GM15510 (cell line): ENCODE measurements at regions not wholly inside any gene's neighbourhood (a gene's known extent, or its start where the extent isn't known, plus 50 kb on each side); places are given as distances from the start of the nearest gene placed in this dataset.

Experiments used
- POLR2A ChIP-seq: IDR thresholded peaks from 3 replicates; pipeline ENCODE4 v1.6.1; 2011; ENCODE audit warnings: borderline replicate concordance; ENCODE audit not compliant: insufficient read length; ENCODE audit errors: extremely low read depth

- TF ChIP-seq POLR2A: no peak
Observed at GRCh38 chr4:38386005-38386551, 277.9 kb upstream of the KLF3 start.

DNA sequence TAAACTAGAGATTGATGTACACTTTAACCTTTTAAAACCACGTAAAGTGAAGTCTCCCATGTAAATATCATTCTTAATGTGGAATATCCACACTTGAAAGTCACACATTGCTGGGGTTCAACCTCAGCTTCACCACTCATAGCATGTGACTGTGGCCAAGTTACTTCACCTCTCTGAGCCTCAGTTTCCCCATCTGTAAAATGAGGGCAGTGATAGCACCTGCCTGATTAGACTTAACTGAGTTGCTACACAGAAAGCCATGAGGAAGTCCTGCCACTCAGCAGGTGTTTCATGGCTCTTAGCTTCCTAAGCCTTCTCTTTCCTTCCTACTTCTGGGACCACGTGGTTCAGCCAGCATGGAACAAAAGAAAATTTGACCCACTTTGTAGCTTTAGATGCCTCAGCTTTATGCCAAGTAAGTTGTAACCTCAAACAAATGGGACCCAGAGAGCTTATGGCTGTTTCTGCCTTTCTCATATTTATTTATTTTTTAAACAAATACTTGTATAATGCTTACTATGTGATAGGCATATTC, 277.3 kb upstream of the KLF3 start:
- TF ChIP-seq POLR2A: no peak

- no peak for TF ChIP-seq POLR2A
Observed at GRCh38 chr4:38387348-38387747, 276.7 kb upstream of the KLF3 start.

DNA sequence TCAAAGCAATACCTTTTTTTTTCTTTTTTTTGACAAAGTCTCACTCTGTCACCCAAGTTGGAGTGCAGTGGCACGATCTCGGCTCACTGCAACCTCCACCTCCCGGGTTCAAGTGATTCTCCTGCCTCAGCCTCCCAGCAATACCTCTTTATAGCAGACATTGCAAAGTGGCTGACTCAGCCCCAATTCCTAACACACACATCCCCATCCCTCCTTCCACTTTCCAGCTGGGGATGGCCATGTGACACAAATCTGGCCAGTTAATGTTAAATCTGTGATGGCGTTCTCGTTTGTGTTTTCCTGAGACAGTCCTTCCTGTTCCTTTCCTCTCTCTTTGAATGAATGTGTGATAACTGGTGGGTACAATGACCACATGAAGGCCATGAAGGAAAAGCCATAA, 276.2 kb upstream of the KLF3 start:
- no peak for TF ChIP-seq POLR2A

- TF ChIP-seq POLR2A: no peak
Observed at GRCh38 chr4:38390969-38391545, 272.9 kb upstream of the KLF3 start.

- TF ChIP-seq POLR2A: no peak
Observed at GRCh38 chr4:38392223-38392855, 271.7 kb upstream of the KLF3 start.

DNA sequence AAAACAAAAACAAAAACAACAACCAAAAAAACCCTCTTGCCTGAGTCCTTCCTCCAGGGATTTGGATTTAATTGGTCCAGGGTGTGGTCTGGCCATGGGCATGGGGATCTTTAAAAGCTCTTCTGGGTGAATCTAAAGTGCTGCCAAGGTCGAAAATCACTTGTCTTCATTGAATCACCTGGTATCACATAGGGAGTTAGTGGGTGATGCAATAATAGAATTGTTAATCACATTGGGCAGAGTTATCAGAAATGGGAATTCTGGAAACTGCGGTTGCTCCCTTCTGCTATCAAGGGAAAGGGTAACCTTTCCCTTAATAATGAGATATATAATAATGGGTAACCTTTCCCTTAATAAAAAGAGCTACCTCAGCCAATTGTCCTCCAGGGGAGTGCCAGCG, 267.9 kb upstream of the KLF3 start:
- TF ChIP-seq POLR2A: no peak

DNA sequence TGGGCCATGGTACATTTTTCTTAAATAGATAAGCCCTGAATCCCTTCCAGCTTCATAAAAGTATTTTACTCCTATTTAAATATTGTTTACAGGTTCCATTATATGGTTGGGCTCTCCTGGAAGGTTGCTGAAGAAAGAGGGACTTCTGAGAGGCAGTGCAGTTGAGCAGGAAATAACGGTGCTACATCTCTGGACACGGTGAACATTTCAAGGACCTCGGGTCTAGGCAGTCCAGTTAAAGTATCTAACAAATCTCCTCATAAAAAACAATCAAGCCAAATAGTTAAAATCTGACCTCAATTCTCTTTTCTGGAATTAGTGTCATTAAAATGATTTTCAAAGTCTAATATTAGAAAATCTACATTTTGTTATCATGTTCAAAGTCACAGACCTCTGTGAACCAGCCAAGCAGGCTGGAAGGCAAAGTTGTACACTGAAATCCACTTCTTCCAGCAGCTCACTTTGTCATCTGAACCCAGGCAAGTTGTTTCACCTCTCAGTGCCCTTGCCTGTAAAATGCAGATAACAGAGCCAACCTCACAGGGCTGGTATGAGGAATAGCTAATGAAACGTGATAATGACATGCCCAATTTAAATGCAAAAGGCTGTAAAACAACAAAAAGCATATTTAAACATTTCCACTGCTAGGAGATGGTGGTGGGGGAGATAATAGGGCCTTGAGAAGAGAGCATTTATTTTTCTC, 267.0 kb upstream of the KLF3 start:
- TF ChIP-seq POLR2A: no peak

DNA sequence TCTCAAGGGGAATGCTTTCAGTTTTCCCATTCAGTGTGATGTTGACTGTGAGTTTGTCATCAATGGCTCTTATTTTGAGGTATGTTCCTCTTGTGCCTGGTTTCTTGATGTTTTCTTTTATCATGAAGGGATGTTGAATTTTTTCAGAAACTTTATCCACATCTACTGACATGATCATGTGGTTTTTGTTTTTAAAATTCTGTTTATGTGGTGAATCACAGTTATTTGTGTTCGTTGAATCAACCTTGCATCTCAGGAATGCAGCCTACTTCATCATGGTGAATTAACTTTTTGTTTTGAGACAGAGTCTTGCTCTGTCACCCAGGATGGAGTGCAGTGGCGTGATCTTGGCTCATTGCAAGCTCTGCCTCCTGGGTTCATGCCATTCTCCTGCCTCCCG, 263.1 kb upstream of the KLF3 start:
- no peak for TF ChIP-seq POLR2A

- no peak for TF ChIP-seq POLR2A
Observed at GRCh38 chr4:38406243-38406642, 257.8 kb upstream of the KLF3 start.

- TF ChIP-seq POLR2A: no peak
Observed at GRCh38 chr4:38409852-38410251, 254.1 kb upstream of the KLF3 start.

DNA sequence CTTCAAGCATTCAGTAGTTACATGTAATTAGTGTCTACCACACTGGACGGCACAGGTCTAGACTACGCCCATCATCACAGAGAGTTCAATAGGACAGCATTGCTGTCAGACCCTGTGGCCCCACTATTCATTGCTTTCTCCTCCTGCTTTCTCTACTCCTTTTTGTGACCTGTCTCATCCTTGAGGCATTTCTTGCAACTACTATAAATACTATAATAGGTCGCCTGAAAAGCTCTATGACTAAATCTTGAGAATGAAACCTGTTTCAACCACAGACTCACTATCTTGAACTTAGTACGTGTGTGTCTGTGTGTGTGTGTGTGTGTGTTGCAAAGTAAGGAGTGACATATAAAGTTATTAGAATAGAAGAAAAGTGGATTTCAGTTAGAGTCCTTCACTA, 252.9 kb upstream of the KLF3 start:
- no peak for TF ChIP-seq POLR2A

- no peak for TF ChIP-seq POLR2A
Observed at GRCh38 chr4:38411981-38412536, 251.9 kb upstream of the KLF3 start.

DNA sequence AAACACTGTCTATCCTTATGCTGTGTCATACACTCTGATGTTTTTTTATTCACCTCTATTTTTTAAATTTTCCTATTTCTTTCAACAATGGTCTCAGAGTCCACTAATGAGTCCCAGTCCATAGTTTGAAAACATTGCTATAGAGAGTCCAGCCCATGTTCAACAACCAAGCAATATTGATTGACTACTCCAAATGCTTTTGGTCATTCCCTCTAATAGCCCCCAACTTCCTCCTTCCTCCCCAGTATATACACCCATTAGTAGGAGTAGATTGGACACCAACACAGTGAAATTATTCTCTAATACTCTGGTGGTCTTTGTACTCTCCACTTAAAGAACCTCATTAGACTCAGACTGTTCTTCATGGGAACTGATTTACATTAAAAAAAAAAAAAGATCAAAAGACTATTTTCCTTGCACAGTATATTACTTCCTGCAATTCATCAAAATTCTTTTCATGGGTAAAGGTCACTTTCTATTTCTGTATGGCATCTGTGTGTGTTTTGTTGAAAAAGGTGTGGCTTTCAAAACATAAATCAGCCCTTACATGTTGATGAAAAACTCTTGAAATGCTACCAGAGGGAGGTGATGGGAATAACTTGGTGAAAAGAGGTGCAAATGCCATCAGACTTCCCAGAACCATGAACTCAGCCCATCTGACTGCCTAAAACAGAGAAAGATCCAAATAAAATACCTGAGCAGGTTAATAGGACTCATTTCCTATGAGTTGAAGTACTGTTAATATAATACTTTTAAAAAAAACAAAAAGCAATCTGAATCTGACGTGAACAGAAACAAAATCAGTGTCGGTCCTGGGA, 250.3 kb upstream of the KLF3 start:
- no peak for TF ChIP-seq POLR2A
